B cell (primary cell): ENCODE measurements at regions not wholly inside any gene's neighbourhood (a gene's known extent, or its start where the extent isn't known, plus 50 kb on each side); places are given as distances from the start of the nearest gene placed in this dataset.

Experiments used
- EZH2 ChIP-seq: IDR thresholded peaks from 2 replicates; pipeline ENCODE4 v1.6.1; 2012; ENCODE audit warnings: borderline replicate concordance, low read depth, mild to moderate bottlenecking, moderate library complexity, low read length; ENCODE audit not compliant: insufficient read depth, poor library complexity, severe bottlenecking
- TF ChIP-seq, protein P1 (sequence below): fragments of 200-600 bp; IDR thresholded peaks from one replicate; pipeline ENCODE4 v1.8.0; 2022; ENCODE audit warnings: antibody characterized with exemption, mild to moderate bottlenecking

DNA sequence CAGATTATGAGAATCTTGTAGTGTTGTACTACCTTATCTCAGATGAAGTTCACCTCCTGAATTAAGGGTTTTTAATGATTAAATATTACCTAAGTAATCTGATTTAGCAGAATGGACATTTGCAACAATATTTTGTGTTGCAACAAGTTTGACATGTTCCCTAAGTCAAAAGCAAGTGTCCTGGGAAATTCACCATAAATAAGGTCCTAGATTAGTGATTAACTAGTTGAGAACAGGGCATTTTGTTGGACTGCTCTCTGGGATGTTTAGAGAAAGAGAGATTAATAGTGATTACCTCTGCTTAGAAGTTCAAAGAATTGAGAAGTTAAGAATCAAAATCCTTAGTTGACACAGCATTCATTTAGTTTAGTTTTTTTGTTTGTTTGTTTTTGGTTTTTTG lies 120.2 kb upstream of the MARCKS start:
- TF ChIP-seq, protein P1, sequence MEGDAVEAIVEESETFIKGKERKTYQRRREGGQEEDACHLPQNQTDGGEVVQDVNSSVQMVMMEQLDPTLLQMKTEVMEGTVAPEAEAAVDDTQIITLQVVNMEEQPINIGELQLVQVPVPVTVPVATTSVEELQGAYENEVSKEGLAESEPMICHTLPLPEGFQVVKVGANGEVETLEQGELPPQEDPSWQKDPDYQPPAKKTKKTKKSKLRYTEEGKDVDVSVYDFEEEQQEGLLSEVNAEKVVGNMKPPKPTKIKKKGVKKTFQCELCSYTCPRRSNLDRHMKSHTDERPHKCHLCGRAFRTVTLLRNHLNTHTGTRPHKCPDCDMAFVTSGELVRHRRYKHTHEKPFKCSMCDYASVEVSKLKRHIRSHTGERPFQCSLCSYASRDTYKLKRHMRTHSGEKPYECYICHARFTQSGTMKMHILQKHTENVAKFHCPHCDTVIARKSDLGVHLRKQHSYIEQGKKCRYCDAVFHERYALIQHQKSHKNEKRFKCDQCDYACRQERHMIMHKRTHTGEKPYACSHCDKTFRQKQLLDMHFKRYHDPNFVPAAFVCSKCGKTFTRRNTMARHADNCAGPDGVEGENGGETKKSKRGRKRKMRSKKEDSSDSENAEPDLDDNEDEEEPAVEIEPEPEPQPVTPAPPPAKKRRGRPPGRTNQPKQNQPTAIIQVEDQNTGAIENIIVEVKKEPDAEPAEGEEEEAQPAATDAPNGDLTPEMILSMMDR: no peak
- no peak for TF ChIP-seq EZH2
